Ascending aorta (tissue), 2 donors: ENCODE measurements at regions not wholly inside any gene's neighbourhood (a gene's known extent, or its start where the extent isn't known, plus 50 kb on each side); places are given as distances from the start of the nearest gene placed in this dataset.

Source experiments
- DNase-seq, 2 donors: peaks; one replicate each; pipeline ENCODE4 v3.0.0-alpha.2; 2019; ENCODE audit warnings: low spot score in 2 of 2
- H3K27ac ChIP-seq, 2 donors: fragments of 200-600 bp; sonication (generic); one replicate each; pipeline ENCODE4 v1.5.1; 2016 to 2017; ENCODE audit warnings: mild to moderate bottlenecking in 1 of 2
- H3K27me3 ChIP-seq: fragments of 200-600 bp; sonication (generic); one replicate; pipeline ENCODE4 v1.5.1; 2017
- H3K36me3 ChIP-seq, 2 donors: fragments of 200-600 bp; sonication (generic); one replicate each; pipeline ENCODE4 v1.5.1; 2016
- H3K4me1 ChIP-seq, 2 donors: fragments of 200-600 bp; sonication (generic); one replicate each; pipeline ENCODE4 v1.5.1; 2016 to 2017; ENCODE audit warnings: mild to moderate bottlenecking in 1 of 2
- H3K4me3 ChIP-seq, 2 donors: fragments of 200-600 bp; sonication (generic); one replicate each; pipeline ENCODE4 v1.5.1; 2016 to 2017; ENCODE audit warnings: mild to moderate bottlenecking in 1 of 2
- H3K9me3 ChIP-seq, 2 donors: fragments of 200-600 bp; sonication (generic); one replicate each; pipeline ENCODE4 v1.5.1; 2016
- CTCF ChIP-seq, 3 experiments: fragments of 200-600 bp in 2 of 3; fragments of 450-650 bp in 1 of 3; sonication (generic) in 2 of 3; IDR thresholded peaks; one replicate each; pipeline ENCODE4 v1.5.1; 2016 to 2019; ENCODE audit warnings: antibody characterized with exemption in 3 of 3, mild to moderate bottlenecking in 1 of 3, moderate library complexity in 1 of 3
- intact Hi-C: fragments of 100-400 bp; cut with DNase I; formaldehyde crosslinking; loops from one replicate; pipeline ENCODE4 v1.15.1; 2023

DNA sequence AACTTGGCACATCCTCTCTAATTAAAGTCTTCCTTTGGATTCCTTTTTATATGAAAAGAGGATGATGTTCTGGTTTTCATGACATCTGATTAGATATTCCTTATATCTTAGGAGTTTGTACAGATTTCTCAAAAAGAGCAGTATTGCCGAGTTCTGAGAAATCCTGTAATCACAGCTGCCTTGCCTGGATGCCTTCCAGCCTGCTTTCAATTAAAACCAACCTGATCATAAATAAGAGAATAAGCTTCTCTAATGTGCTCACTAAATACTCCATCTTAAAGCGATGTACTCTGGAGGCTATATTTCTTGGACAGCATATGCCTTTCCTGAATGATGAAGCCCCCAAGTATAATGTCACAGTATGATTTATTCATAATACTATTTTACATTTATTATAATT is 1203.8 kb upstream of the PIK3C3 start:
- DNase-seq: no peak
- H3K36me3 ChIP-seq: no peaks in the 10 kb centered on the region
- intact Hi-C loops: no loop called here

GRCh38 chr18:40739029-40739428 is 1216.0 kb upstream of the PIK3C3 start:
- Histone ChIP-seq H3K4me1 (no peaks in the 10 kb centered on the region), H3K27ac (no peak overlapping the region), H3K9me3 (no peaks in the 10 kb centered on the region), H3K4me3 (no peak overlapping the region), H3K36me3 (no peaks in the 10 kb centered on the region), H3K27me3 (no peaks in the 10 kb centered on the region)
- TF ChIP-seq CTCF (IDR thresholded peaks at IDR 0.05): no peak
- DNase-seq: no peak
- intact Hi-C loops: loop anchor here (10.0 kb wide), 1 partner anchor 46 kb away; no protein-coding TSS in a partner anchor

More for the DNA sequence above, 1203.8 kb upstream of the PIK3C3 start:
- H3K27me3 ChIP-seq: no peaks in the 10 kb centered on the region
- no peaks in the 10 kb centered on the region for H3K9me3 ChIP-seq
- no peak overlapping the region for H3K27ac ChIP-seq
- no peaks in the 10 kb centered on the region for H3K4me1 ChIP-seq
- TF ChIP-seq CTCF (IDR thresholded peaks at IDR 0.05): no peak
- no peak overlapping the region for H3K4me3 ChIP-seq

DNA sequence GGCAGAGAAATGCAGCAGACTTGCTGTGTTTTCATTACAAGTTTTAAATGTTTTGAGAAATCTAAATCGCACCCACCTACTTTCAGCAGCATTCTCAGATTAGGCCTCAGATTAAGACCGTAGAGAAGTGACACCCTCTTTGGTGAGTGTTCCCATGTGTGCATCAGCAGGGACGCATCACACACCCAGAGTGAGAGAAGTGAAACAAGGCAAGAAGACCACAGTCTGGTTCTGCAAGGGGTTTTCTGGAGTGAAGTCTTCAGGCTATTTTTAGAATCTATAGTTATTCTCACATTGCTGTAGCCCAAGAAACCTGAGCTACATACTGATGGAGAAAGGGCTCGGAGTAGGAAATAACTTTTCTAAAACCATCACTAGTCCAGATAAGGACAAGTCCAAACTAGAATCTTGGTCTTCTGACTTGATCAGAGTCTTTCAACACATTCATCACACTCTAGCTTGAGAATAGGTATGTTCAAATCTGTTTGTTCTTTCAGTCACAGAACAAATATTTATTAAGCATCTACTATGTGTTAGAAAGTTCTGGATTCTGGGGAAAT is 1216.6 kb upstream of the PIK3C3 start:
- no peaks in the 10 kb centered on the region for H3K36me3 ChIP-seq
- H3K9me3 ChIP-seq: no peaks in the 10 kb centered on the region
- intact Hi-C loops: loop anchor here (10.0 kb wide), 1 partner anchor 46 kb away; no protein-coding TSS in a partner anchor
- H3K4me1 ChIP-seq: no peaks in the 10 kb centered on the region
- no peak for DNase-seq
- no peak overlapping the region for H3K4me3 ChIP-seq
- no peak for TF ChIP-seq CTCF (IDR thresholded peaks at IDR 0.05)
- no peak overlapping the region for H3K27ac ChIP-seq
- no peaks in the 10 kb centered on the region for H3K27me3 ChIP-seq

GRCh38 chr18:40708726-40709125 is 1246.3 kb upstream of the PIK3C3 start:
- intact Hi-C loops: no loop called here
- Histone ChIP-seq H3K27ac (no peak overlapping the region), H3K36me3 (no peaks in the 10 kb centered on the region), H3K9me3 (no peaks in the 10 kb centered on the region), H3K4me3 (no peak overlapping the region), H3K4me1 (no peaks in the 10 kb centered on the region), H3K27me3 (no peaks in the 10 kb centered on the region)
- DNase-seq: no peak
- no peak for TF ChIP-seq CTCF (IDR thresholded peaks at IDR 0.05)

- intact Hi-C loops: no loop called here
- Histone ChIP-seq H3K9me3 (no peaks in the 10 kb centered on the region), H3K4me1 (no peaks in the 10 kb centered on the region), H3K36me3 (no peaks in the 10 kb centered on the region), H3K27me3 (no peaks in the 10 kb centered on the region), H3K27ac (no peak overlapping the region), H3K4me3 (no peak overlapping the region)
- no peak for TF ChIP-seq CTCF (IDR thresholded peaks at IDR 0.05)
- DNase-seq: no peak
Measured at GRCh38 chr18:40707797-40708196, 1247.2 kb upstream of the PIK3C3 start.

- DNase-seq: no peak
- H3K9me3 ChIP-seq: no peaks in the 10 kb centered on the region
- no peaks in the 10 kb centered on the region for H3K27me3 ChIP-seq
- intact Hi-C loops: no loop called here
- no peaks in the 10 kb centered on the region for H3K36me3 ChIP-seq
- no peak for TF ChIP-seq CTCF (IDR thresholded peaks at IDR 0.05)
- H3K4me3 ChIP-seq: no peak overlapping the region
- no peak overlapping the region for H3K27ac ChIP-seq
- no peaks in the 10 kb centered on the region for H3K4me1 ChIP-seq
Measured at GRCh38 chr18:40698129-40698528, 1256.9 kb upstream of the PIK3C3 start.
